DOHH2 (cell line): ENCODE measurements at regions not wholly inside any gene's neighbourhood (a gene's known extent, or its start where the extent isn't known, plus 50 kb on each side); places are given as distances from the start of the nearest gene placed in this dataset.

Experiments used
- H3F3A ChIP-seq: fragments of 200-600 bp; sonication (generic), shearing (Covaris generic); 2 replicates; pipeline ENCODE4 v1.6.0; 2016; ENCODE audit warnings: antibody characterized with exemption, mild to moderate bottlenecking; ENCODE audit not compliant: control insufficient read depth, insufficient read depth
- H3K27ac ChIP-seq: fragments of 200-600 bp; sonication (generic); 2 replicates; pipeline ENCODE4 v1.5.1; 2014; ENCODE audit warnings: low read depth, mild to moderate bottlenecking, low read length, moderate library complexity
- H3K27me3 ChIP-seq: fragments of 200-600 bp; sonication (generic); 2 replicates; pipeline ENCODE4 v1.6.1; 2014; ENCODE audit warnings: mild to moderate bottlenecking, low read length, mixed read lengths; ENCODE audit not compliant: control insufficient read depth
- H3K36me3 ChIP-seq: fragments of 200-600 bp; sonication (generic); 2 replicates; pipeline ENCODE4 v1.6.1; 2014; ENCODE audit warnings: mild to moderate bottlenecking, low read length, moderate library complexity, mixed read lengths; ENCODE audit not compliant: control insufficient read depth
- H3K4me1 ChIP-seq: fragments of 200-600 bp; sonication (generic); 2 replicates; pipeline ENCODE4 v1.6.1; 2014; ENCODE audit warnings: mild to moderate bottlenecking, low read length, mixed read lengths; ENCODE audit not compliant: control insufficient read depth
- H3K4me2 ChIP-seq: fragments of 200-600 bp; sonication (generic); 2 replicates; pipeline ENCODE4 v1.6.0; 2014; ENCODE audit warnings: mild to moderate bottlenecking, low read length, moderate library complexity
- H3K4me3 ChIP-seq: fragments of 200-600 bp; sonication (generic); 2 replicates; pipeline ENCODE4 v1.5.1; 2014; ENCODE audit warnings: mild to moderate bottlenecking, low read length, mixed read lengths
- H3K79me2 ChIP-seq: fragments of 200-600 bp; sonication (generic); 2 replicates; pipeline ENCODE4 v1.6.1; 2014; ENCODE audit warnings: mild to moderate bottlenecking, low read length, mixed read lengths; ENCODE audit not compliant: control insufficient read depth
- H3K9me2 ChIP-seq: fragments of 200-600 bp; sonication (generic); replicated peaks from 2 replicates; pipeline ENCODE4 v1.6.1; 2014; ENCODE audit warnings: mild to moderate bottlenecking, low read length, mixed read lengths; ENCODE audit not compliant: control insufficient read depth
- H3K9me3 ChIP-seq: fragments of 200-600 bp; sonication (generic); 2 replicates; pipeline ENCODE4 v1.6.1; 2014; ENCODE audit warnings: antibody characterized with exemption, low read length, mixed read lengths; ENCODE audit not compliant: control insufficient read depth, insufficient read depth
- H4K20me1 ChIP-seq: fragments of 200-600 bp; sonication (generic); 2 replicates; pipeline ENCODE4 v1.6.0; 2014; ENCODE audit warnings: low read depth, mild to moderate bottlenecking, antibody characterized with exemption, low read length, moderate library complexity; ENCODE audit not compliant: control insufficient read depth, insufficient read depth
- EZH2phosphoT487 ChIP-seq: fragments of 200-600 bp; sonication (generic); IDR thresholded peaks from 2 replicates; pipeline ENCODE4 v1.6.1; 2017; ENCODE audit warnings: borderline replicate concordance, mild to moderate bottlenecking, antibody characterized with exemption, low read length, moderate library complexity, mixed read lengths
- TF ChIP-seq, protein P1 (sequence below): fragments of 200-600 bp; sonication (generic); IDR thresholded peaks from one replicate; pipeline ENCODE4 v1.5.1; 2014; ENCODE audit warnings: antibody characterized with exemption, mild to moderate bottlenecking, low read depth, low read length; ENCODE audit not compliant: poor library complexity, severe bottlenecking

DNA sequence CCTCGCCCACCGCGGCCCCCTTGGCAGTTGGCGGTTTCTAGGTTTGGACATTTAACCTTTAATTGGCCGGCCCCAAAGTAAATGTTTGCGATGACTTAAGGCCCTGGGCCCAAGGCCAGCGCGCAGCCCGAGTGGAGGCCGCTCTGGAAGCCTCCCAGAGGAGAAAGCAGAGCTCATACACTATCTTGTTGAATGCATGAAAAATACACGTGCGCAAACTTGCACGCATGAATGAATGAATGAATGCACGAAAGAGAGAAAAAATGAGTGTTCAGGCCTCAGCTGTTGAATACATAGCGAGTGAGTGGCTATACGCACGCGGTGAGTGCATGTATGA lies 279.3 kb upstream of the USP9Y start:
- Histone ChIP-seq H3F3A (no peaks in the 10 kb centered on the region), H3K4me1 (no peaks in the 10 kb centered on the region), H3K36me3 (no peaks in the 10 kb centered on the region), H4K20me1 (no peaks in the 10 kb centered on the region), H3K27me3 (no peaks in the 10 kb centered on the region), H3K9me3 (no peaks in the 10 kb centered on the region), H3K4me2 (no peak overlapping the region), H3K79me2 (no peaks in the 10 kb centered on the region), H3K4me3 (no peak overlapping the region), H3K9me2 (no peaks in the 10 kb centered on the region), H3K27ac (no peak overlapping the region)
- TF ChIP-seq EZH2phosphoT487, result no peak
- TF ChIP-seq, protein P1, sequence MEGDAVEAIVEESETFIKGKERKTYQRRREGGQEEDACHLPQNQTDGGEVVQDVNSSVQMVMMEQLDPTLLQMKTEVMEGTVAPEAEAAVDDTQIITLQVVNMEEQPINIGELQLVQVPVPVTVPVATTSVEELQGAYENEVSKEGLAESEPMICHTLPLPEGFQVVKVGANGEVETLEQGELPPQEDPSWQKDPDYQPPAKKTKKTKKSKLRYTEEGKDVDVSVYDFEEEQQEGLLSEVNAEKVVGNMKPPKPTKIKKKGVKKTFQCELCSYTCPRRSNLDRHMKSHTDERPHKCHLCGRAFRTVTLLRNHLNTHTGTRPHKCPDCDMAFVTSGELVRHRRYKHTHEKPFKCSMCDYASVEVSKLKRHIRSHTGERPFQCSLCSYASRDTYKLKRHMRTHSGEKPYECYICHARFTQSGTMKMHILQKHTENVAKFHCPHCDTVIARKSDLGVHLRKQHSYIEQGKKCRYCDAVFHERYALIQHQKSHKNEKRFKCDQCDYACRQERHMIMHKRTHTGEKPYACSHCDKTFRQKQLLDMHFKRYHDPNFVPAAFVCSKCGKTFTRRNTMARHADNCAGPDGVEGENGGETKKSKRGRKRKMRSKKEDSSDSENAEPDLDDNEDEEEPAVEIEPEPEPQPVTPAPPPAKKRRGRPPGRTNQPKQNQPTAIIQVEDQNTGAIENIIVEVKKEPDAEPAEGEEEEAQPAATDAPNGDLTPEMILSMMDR, result no peak

GRCh38 chrY:12422536-12422935 lies 278.5 kb upstream of the USP9Y start:
- H3K27me3 ChIP-seq, result no peaks in the 10 kb centered on the region
- H3K4me2 ChIP-seq, result no peak overlapping the region
- TF ChIP-seq, protein P1, result no peak
- no peak for TF ChIP-seq EZH2phosphoT487

GRCh38 chrY:12423416-12424252 lies 277.4 kb upstream of the USP9Y start:
- Histone ChIP-seq H3K27me3 (no peaks in the 10 kb centered on the region), H3K4me3 (no peak overlapping the region), H3F3A (no peaks in the 10 kb centered on the region), H3K36me3 (no peaks in the 10 kb centered on the region), H3K9me3 (no peaks in the 10 kb centered on the region), H3K4me1 (no peaks in the 10 kb centered on the region), H3K9me2 (no peaks in the 10 kb centered on the region), H3K27ac (no peak overlapping the region), H3K4me2 (no peak overlapping the region), H4K20me1 (no peaks in the 10 kb centered on the region), H3K79me2 (no peaks in the 10 kb centered on the region)
- TF ChIP-seq, protein P1, result no peak
- TF ChIP-seq EZH2phosphoT487, result no peak

More at GRCh38 chrY:12422536-12422935, 278.5 kb upstream of the USP9Y start:
- Histone ChIP-seq H3K79me2 (no peaks in the 10 kb centered on the region), H3K4me3 (no peak overlapping the region), H3K36me3 (no peaks in the 10 kb centered on the region), H3K27ac (no peak overlapping the region), H3K9me2 (no peaks in the 10 kb centered on the region), H3K4me1 (no peaks in the 10 kb centered on the region), H3F3A (no peaks in the 10 kb centered on the region), H3K9me3 (no peaks in the 10 kb centered on the region), H4K20me1 (no peaks in the 10 kb centered on the region)
